ENCODE measurements at regions not wholly inside any gene's neighbourhood (a gene's known extent, or its start where the extent isn't known, plus 50 kb on each side); places are given as distances from the start of the nearest gene placed in this dataset.

- TF ChIP-seq TCF7L2 (IDR thresholded peaks at IDR 0.05; ENCODE audit: borderline replicate concordance, low read depth, low read length) (no peak), KLF16 (tag by site-specific recombination; IDR thresholded peaks at IDR 0.05) (no peak), CTCF (tag by site-specific recombination; IDR thresholded peaks at IDR 0.05) (no peak), ZNF580 (tag by site-specific recombination; IDR thresholded peaks at IDR 0.05) (no peak), MYNN (tag by site-specific recombination; IDR thresholded peaks at IDR 0.05; ENCODE audit: borderline replicate concordance) (no peak), SP2 (tag by site-specific recombination; IDR thresholded peaks at IDR 0.05) (no peak), ZNF501 (tag by site-specific recombination; IDR thresholded peaks at IDR 0.05) (no peak), ZNF274 (IDR thresholded peaks at IDR 0.05; ENCODE audit: low read length) (no peak), ZNF274 (tag by site-specific recombination; IDR thresholded peaks at IDR 0.05; ENCODE audit: borderline replicate concordance) (no peak), ZNF24 (tag by site-specific recombination; IDR thresholded peaks at IDR 0.05) (no peak), SETDB1 (IDR thresholded peaks at IDR 0.05; ENCODE audit: insufficient read length, low read length) (no peak), ZNF624 (tag by site-specific recombination; IDR thresholded peaks at IDR 0.05) (no peak)
- TF ChIP-seq, protein P1, sequence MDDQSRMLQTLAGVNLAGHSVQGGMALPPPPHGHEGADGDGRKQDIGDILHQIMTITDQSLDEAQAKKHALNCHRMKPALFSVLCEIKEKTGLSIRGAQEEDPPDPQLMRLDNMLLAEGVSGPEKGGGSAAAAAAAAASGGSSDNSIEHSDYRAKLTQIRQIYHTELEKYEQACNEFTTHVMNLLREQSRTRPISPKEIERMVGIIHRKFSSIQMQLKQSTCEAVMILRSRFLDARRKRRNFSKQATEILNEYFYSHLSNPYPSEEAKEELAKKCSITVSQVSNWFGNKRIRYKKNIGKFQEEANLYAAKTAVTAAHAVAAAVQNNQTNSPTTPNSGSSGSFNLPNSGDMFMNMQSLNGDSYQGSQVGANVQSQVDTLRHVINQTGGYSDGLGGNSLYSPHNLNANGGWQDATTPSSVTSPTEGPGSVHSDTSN (CRISPR knock-in tag; IDR thresholded peaks at IDR 0.05): no peak
Observed at GRCh38 chr2:122219504-122219903, 464.1 kb downstream of the TSN start.
